ENCODE measurements at regions not wholly inside any gene's neighbourhood (a gene's known extent, or its start where the extent isn't known, plus 50 kb on each side); places are given as distances from the start of the nearest gene placed in this dataset.
A peak's percentile ranks its signal among the peaks of the same experiment; 100 is the strongest.

GRCh38 chr1:30229557-30229956, 493.8 kb downstream of the MATN1 start (continued):
- TF ChIP-seq ETS1 (CRISPR knock-in tag; IDR thresholded peaks at IDR 0.05) (no peak), KDM5B (CRISPR knock-in tag; IDR thresholded peaks at IDR 0.05; ENCODE audit: borderline replicate concordance) (no peak), SIN3B (IDR thresholded peaks at IDR 0.05; ENCODE audit: low read length) (no peak), LCORL (IDR thresholded peaks at IDR 0.05) (no peak), LCORL (CRISPR knock-in tag; IDR thresholded peaks at IDR 0.05) (peak; percentile 73; the same call in 1 of the 2 replicates), ZNF616 (CRISPR knock-in tag; IDR thresholded peaks at IDR 0.05; ENCODE audit: low read depth) (no peak), TIGD3 (CRISPR knock-in tag; IDR thresholded peaks at IDR 0.05; ENCODE audit: borderline replicate concordance) (no peak), NAIF1 (CRISPR knock-in tag; IDR thresholded peaks at IDR 0.05; ENCODE audit: borderline replicate concordance) (no peak), ATF7-NPFF (CRISPR knock-in tag; IDR thresholded peaks at IDR 0.05; ENCODE audit: low read depth) (no peak), BCL6 (CRISPR knock-in tag; IDR thresholded peaks at IDR 0.05) (no peak), PAF1 (CRISPR knock-in tag; IDR thresholded peaks at IDR 0.05) (no peak), GATAD1 (CRISPR knock-in tag; IDR thresholded peaks at IDR 0.05) (no peak), AGO2 (optimal IDR thresholded peaks at IDR 0.05; ENCODE audit: low read depth, low read length) (no peak), ZSCAN20 (CRISPR knock-in tag; IDR thresholded peaks at IDR 0.05; ENCODE audit: borderline replicate concordance) (no peak), TRIM22 (IDR thresholded peaks at IDR 0.05) (no peak), ATRX (CRISPR knock-in tag; IDR thresholded peaks at IDR 0.05; ENCODE audit: borderline replicate concordance) (no peak), ZNF704 (CRISPR knock-in tag; IDR thresholded peaks at IDR 0.05; ENCODE audit: borderline replicate concordance) (no peak), ZNF576 (CRISPR knock-in tag; IDR thresholded peaks at IDR 0.05) (no peak), ZNF749 (CRISPR knock-in tag; IDR thresholded peaks at IDR 0.05; ENCODE audit: borderline replicate concordance) (no peak), ZNF383 (CRISPR knock-in tag; IDR thresholded peaks at IDR 0.05; ENCODE audit: borderline replicate concordance) (no peak), ARNT (IDR thresholded peaks at IDR 0.05) (no peak)
